Stimulated activated naive CD8-positive, alpha-beta T cell treated with anti-CD3 and anti-CD28 coated beads, Interleukin-15, Interleukin-2, amounts not matched to agents 100 U/mL and 50 U/mL, for 24 hours (primary cell): ENCODE measurements at regions not wholly inside any gene's neighbourhood (a gene's known extent, or its start where the extent isn't known, plus 50 kb on each side); places are given as distances from the start of the nearest gene placed in this dataset.

ENCODE experiments used
- ATAC-seq: fragments of 150-1000 bp; cut with Tn5 transposase; one replicate; pipeline ENCODE4 v1.10.0; 2021
- DNase-seq: peaks from one replicate; pipeline ENCODE4 v3.0.0; 2021

DNA sequence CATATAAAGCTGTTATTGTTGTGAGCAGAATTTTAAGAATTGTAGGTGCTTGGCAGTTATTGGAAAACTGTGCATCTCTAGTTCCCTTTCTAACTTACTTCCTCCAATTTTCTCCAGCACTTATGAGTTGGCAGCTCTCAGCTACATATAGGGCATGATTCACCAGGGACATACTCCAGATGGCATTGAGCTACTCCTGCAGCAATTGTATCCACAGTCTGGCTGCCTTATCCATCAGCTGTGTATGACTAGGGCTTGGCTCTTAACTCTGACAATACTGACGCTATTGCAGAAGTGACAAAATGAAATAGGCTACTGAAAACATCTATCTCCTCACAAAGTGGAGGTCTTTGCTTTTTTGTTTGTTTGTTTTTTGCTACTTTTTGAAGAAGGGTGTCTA is 276.7 kb downstream of the POU4F1 start:
- ATAC-seq (no peak), DNase-seq (no peak)

DNA sequence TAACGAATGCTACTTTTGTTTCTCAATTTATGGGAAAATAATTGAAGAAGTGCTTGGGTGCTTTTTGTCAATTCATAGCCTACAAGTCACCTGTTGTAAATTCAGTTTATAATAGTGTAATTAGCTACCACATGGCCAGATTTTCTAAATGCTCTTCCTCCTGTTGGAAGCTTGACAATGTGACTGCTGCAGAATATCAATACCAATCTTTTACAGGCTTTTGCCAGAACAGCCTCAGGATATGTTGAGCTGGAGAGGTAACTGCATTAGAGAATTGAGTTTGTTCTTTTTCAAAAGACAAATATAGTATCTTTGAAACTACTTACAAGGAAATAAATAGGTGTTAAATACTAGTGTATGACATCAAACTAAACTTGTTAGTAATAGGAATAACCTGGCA is 277.8 kb downstream of the POU4F1 start:
- ATAC-seq (no peak), DNase-seq (no peak)

DNA sequence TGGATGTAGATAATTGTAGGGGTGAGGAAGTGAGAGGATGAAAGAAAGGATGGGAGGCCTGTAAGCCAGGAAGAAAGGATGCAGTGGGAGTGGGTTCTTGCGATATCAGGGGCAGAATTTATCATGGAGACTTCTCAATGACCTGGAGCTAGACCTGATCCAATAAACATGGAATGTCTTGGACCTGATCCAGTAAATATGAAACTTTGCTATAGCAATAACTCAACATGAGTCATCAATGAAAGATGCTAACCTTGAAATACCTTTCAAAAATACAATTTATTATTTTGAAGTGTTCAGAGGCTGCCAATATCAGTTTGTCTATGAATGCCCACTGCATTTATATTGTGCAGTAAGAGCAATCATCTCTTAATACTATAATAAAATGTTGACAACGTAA is 279.5 kb downstream of the POU4F1 start:
- ATAC-seq (no peak), DNase-seq (no peak)

DNA sequence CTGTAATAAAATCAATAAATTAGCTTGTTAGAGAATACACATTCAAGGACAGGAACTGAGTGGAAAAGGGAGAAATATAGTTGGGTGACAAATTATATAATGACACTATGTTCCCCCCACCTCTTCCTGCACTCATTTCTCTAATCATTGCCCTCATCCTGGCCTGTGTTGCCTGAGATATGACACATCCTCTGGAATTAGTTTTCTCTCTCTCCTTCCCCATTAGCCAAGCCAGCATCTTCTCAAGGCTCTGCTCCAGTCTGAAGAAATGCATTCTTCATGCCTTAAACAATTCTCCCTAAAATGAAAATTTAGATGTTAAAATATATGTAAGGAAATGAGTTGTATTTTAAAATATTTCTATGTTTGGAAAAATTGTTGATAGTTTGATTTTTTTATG is 280.3 kb downstream of the POU4F1 start:
- DNase-seq, result no peak
- no peak for ATAC-seq

DNA sequence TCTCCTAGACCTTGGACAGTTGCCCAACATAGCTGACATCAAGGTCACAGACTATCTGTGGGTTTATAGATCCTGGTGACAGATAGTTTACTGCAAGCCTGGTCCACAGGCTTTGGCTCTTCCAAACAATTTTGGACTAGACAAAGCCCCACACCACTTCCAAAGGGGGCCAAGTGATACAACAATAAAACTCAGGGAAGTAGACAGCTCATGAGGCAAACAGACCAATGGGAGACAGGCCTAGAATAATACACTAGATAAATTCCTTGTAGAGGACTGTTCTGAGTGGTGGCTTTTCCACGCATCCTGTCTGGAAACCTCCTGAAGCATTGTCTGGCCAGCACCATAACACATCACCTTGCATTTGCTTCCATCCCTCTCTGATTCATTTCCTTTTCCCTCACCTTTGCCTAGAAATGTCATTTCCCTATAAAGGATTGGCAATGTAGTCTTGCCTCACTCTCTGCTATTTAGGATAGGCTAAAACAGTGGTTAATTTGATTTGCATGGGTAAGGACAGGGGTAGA is 284.2 kb downstream of the POU4F1 start:
- no peak for ATAC-seq
- no peak for DNase-seq

DNA sequence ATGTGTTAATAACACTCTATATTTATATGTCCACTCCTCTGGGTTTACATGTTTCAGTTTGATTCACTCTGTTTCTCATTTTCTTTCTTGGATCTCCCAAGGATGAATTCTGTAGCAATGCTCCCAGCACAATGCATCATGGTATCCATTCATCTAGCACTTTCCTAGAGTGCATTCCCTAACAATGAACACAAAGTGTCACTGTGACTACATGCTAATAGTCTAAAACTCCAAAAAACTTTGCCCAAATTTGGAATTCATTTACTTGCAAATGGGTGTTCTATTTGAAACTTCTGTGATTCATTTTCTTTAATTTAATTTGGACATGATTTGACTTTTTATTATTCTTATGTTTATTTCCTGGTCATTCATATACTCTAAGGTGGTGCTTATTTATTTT is 286.3 kb downstream of the POU4F1 start:
- ATAC-seq, result no peak
- DNase-seq, result no peak

DNA sequence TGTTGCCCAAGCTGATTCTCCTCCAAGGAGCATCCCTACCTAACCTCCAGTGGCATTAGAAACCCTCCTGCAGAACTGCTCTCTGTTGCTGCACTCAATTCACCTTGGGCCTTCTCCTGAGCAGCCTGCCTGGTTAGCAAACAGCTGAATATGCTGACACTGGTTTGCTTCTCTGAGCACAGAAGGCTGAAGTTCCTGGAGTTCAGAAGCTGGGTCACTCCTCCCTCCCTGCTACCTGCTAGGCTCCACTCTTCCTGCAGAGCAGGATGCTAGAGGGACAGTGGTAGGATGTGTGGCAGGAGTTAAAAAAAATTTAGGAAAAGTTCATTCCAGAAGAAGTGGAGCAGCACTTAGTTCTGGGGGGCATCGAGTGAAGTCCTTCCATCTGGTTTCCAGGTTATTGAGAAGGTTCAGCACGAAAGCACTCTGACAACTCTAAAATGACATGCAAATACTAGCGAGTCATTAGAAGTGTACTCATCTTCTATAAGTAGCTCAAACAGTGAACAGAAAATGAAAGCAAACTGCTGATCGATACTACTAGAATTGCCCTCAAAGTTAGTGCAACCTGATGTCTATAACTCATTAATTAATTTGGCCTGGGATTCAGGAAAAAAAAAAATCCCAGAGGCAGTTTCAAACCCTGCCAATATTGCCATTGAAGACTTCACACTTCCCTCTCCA is 293.7 kb downstream of the POU4F1 start:
- ATAC-seq (no peak), DNase-seq (no peak)

DNA sequence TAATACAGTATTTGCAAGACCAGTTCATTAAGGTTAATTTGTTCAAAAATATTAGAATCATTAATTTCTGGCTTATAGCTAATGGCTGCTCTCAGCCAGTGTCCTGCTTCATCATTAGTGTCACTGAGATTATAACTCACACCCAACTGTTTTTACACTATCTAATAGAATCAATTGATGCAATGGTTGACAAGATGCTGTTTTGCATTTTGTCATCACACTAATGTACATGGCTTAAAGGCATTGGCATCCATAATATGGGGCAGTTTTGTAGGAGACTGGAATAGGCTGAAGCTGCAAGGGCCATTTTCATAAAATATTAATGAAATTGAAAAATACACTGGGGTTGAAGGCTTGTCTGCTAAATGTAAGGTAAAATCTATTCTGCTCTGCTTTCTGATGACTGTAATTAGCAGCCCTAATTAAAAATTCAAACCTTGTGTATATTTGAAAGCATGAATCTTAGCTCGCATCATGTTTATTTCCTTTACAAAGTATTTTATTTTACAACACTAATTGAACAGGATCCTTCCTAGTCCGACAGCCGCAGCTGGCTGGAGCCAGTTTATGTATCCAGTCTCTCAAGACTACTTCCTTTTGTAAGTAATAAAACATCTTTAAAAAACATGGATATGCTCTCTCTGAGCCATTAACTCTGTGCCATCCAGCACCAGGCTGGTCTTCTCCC is 296.7 kb downstream of the POU4F1 start:
- ATAC-seq (no peak), DNase-seq (no peak)

DNA sequence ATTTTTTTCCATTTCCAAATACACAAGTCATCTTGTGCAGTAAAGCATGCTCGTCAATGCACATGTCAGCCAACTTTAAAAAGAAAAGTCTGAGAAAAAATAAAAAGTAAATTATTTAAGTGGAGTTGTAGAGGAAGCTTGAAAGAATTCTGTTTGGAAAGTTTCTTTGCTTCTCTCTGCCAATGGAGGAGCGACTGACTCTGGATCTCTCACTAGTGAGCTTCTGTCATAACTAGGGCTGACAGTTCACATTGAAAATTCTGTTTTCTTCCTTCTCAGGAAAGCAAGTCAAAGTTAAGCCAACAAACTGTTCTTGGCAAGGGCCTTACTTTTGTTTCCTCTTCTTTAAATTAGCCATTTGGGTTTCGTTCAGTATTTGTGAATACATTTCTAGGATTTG is 298.2 kb downstream of the POU4F1 start:
- ATAC-seq (no peak), DNase-seq (no peak)

DNA sequence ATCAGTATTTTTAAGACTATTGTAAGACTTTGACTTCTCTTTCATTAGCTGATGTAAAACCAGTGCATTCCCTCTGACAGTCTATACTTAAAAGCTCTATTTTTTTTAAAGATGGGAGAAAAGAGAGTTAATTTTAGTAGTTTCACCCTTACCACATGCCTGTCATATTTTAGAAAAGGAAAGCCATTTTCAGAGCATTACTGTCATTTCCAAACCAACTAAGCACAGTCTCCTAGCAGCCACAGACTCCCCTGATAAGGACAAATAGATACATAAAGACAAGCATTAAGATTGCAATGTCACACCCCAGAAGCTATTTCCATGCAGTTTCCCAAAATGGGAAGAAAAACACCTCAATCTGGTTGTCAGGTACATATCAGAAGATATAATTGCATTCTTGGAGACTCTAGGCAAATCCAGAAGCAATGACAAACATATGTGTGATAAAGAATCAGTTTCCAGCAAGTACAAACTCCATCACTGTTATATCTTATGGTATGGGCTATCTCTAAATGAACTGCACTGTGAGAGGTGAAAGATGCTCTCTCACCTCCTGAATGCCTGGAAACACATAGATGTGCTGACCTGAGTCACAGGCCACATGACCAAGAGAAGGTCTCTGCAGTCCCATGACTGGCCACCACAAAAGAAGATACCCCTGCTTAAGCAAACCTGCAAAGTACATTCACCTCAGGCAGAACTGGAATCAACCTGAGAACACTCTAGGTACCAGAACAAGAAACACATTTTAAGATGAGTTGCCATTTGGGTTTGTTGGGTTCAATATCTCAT is 303.3 kb downstream of the POU4F1 start:
- DNase-seq (no peak), ATAC-seq (no peak)

DNA sequence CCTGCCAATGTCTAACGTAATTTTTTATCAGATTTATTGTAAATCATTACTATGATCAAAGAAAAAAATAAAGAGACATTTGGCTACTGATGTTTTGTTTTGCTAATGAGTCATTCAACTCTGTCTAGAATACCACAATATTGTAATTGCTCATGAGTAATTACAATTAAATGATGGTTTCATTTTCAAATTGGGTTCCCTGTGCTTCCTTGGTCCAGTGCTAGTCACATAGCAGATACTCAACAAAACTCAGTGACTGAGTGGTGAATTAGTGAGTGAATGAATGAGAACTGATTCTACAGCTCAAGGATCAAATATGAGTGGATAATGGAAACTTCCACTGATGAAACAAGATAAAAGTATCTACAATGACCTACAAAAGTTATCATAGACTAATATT is 304.7 kb downstream of the POU4F1 start:
- no peak for DNase-seq
- ATAC-seq, result no peak

DNA sequence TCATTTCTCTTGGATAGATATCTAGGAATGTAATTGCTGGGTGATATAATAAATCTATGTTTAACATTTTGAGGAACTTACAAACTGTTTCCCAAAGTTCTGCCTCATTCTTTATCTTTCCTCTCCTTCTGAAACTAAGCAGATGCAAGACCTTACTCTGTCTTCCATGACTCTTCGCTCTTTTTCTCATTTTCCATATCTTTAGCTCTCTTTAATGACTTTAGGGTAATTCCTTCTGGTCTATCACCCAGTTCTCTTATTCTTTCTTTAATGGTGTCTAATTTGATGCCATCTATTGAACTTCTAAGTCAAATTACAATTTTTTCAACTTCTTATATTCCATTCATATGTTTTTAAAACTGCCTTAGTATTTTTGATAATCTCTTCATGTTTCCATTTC is 316.6 kb downstream of the POU4F1 start:
- DNase-seq, result no peak

DNA sequence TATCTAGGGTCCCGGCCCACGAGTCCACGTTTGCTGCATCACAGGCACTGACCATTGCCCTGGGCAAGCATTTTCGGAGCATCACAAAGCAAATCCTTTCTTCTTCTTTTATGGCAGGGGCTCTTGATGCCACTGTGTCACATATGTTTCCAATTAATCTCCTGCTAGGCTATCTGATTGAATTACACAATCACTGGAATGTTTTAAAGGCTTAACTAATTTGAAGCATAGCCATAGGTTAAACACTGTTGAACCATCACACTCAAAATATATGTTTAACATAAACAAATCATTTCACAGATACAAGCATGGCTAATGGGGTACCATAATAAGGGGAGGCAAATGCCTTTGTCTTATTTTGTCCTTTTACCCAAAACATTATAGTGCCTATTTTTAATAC is 338.3 kb downstream of the POU4F1 start:
- ATAC-seq (no peak), DNase-seq (no peak)

More for the DNA sequence above, 316.6 kb downstream of the POU4F1 start:
- no peak for ATAC-seq

DNA sequence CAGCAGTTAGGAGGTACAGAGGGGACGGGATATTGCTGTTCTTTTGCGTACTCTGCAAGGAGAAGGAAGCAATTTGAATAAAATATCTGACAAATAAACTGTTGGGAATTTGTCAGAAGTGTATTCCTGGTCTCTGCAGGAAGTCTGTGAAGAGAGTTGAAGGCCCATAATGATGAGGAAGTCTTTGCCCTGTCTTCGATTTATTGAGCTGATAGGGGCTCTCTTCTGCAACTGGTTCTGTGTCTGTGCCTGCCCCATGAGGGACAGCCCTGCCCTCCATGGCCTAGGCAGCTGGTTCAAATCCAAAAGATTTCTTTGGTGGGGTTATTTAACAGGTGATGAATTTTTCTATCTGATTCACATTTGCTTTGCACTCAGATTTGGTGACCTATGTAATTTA is 339.7 kb upstream of the EDNRB start:
- ATAC-seq, result no peak
- DNase-seq, result no peak

DNA sequence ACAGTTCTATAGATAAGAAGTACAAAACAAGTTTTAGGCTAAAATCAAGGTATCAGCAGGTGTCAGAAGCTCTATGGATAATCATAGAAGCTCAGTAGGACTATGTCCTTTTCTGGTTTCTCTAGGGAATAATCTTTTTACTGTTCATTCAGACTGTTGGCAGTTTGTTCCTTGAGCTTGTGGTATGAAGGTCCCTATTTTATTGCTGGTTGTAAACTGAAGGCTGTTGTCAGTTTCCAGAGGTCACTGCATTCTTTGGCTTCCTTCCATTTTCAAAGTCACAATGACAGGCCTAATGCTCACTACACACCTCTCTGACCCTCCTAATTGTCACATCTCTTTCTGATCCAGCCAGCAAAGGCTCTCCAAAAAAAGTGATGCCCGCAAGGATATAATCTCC is 337.9 kb upstream of the EDNRB start:
- ATAC-seq, result no peak
- no peak for DNase-seq

DNA sequence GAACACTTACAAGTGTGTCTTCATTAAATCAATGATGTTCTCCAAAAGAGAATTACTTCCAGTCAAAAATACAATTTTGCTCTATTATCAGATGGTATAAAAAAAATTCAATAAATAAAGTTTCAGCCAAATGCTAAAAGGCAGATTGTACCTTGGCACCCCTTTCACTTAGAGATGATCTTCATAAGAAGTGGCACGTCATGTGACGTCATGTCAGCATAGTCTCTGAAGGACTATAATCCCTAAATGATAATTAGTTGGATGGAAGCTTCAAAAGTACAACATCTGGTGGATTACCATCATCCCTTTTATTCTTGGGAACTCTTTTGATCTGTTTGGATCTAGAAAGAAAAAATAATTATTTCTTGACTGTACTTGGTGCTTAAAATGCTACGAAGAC is 335.5 kb upstream of the EDNRB start:
- ATAC-seq (no peak), DNase-seq (no peak)

DNA sequence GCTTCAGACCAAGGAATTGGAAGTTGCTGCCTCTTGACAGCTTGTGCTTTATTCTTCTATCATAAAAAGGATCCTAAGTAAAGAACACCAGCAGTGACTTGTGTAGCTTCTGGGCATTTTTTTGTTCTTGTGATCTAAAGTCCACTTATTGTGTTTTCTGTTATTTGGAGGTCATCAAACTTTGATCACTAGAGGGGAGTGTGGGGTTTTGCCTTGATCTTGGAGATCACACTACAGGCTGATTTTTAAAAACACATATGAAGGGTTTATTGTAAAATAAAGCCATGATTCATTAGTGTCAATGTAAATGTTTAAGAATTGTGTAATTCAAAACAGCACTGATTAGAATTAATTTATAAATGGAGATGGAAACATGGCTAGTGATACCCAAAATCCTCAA is 328.7 kb upstream of the EDNRB start:
- DNase-seq, result no peak
- no peak for ATAC-seq

DNA sequence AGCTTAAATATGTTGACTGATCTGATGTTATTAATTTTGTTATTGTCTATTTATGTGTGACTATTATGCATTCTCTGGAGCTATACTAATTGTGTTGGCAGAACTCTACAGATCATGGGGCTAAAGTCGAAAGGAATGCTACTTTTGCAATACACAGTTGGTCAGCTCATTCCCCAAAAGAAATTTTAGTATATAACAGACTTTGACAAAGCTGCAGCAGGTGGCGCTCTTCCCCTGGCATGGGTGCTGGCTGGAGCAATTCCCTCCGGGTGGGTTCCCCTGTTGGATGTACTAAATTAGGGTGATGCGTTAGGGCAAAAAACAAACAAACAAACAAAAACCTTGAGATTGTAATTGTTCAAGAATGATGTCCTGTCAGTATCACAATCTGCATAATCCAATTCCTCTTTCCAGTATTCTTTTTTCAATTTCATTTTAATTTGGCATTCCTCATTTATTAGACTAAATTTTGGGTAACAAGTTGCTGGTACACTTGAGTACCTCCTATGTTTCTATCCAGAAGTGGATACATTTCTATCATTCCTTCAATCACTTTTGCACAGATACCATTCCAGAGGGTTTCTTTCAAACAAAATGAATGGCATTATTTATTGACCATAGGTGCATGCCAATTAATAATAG is 322.8 kb upstream of the EDNRB start:
- ATAC-seq (no peak), DNase-seq (peak; percentile 32)

DNA sequence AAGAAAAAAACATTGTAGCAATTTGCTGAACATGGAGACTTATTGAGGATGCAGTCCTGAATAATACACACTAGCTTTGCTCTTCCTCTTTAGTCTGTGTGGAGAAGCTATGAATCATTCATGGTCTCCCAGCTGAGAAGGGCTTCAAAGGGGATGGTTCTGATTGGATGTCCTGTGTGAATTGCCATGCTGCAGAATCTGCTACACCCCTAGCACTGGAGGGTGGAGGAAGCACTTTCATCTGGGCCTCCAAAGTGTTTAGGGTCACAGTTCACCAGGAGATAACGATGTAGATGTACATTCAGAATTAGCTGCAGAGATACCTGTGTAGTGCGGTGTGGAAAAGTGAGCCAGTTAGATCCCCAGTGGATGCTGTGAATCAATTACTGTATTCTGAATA is 321.1 kb upstream of the EDNRB start:
- ATAC-seq, result no peak
- DNase-seq, result no peak

DNA sequence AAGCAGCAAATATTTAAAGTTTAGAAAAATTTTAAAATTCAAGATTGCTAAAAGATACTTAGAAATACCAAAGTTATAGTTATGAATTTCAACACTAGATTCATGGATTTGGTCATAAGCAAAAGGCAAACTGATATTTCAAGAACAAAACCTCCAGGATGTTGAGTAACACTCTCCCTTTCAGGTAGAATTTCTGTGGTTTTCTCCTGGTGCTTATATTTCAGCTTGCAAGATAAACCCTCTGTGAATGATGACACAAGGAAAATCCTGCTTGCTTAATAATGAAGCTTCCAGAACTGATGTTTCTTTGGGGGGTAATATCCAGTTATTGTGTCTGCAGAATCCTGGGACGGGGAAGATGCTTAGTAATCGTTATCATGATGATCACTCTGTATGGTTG is 320.3 kb upstream of the EDNRB start:
- no peak for DNase-seq
- no peak for ATAC-seq

DNA sequence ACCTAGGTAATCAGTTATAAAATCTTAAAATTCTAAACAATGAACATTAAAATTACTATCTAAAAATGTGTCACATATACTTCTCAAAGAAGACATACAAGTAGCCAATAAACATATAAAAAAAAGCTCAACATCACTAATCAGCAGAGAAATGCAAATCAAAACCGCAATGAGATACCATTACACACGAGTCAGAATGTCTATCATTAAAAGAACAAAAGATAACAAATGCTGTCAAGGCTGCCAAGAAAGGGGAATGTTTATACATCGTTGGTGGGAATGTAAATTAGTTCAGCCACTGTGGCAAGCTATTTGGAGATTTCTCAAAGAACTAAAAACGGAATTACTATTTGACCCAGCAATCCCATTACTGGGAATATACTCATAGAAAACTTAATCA is 310.3 kb upstream of the EDNRB start:
- ATAC-seq (no peak), DNase-seq (no peak)

DNA sequence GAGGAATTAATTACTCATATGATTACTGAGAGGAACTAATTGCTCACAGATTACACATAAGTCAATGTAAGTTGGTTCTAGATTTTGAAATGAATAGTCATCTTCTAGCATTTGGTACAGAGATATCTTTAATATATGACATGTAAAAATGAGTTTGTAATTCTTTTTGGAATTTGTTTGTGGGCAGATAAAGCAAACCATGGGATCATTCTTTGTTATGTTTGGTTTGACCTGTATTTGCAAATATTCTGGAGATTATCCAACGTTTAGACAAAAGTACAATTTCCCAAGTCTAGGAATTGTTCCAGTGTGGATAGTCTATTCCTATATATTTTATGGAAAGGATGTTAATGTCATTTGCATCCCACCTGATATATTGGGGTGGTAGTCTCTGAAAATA is 309.6 kb upstream of the EDNRB start:
- DNase-seq, result no peak
- no peak for ATAC-seq

DNA sequence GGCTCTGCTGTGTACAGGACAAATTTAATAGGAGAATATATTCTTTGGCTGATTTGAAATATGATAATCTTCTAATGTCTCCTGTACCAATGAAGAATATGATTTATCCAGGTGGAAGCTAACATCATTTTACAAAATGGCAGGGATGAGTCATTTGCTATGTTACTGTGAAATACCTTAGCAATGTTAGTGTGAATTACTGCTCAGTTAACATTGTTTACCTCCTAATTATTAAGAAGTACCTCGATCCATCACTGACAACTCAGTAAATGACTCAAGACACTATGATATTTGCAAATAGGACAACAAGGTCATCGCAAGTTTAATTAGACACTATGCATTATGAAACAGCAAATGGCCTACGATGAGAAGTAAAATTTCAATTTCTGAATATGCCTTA is 309.1 kb upstream of the EDNRB start:
- DNase-seq (no peak), ATAC-seq (no peak)
